HG03064 (cell line): ENCODE measurements at regions not wholly inside any gene's neighbourhood (a gene's known extent, or its start where the extent isn't known, plus 50 kb on each side); places are given as distances from the start of the nearest gene placed in this dataset.

Experiments used
- ATAC-seq: cut with Tn5 transposase; IDR thresholded peaks from one replicate; pipeline ENCODE4 v1.9.1; 2021; ENCODE audit warnings: low read depth; ENCODE audit not compliant: unreplicated experiment

DNA sequence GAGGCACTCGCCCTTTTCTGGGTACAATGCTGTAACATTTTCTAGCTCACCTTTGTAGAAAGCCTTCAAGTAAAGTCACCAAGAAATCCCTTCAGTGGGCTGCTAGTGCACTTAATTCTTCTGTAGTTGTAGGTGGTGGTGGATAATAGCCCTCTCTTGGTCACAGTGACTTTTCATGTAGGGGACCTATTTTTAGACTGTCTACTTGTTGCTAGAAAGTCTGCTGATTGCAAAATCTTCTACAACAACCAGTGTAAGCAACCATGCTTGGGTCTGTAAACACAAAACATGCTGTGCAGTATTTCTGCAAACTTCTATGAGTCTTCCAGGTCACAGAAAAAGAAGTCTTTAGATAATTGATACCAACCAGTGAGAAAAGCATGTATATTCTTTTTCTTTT lies 55.6 kb downstream of the PBDC1 start:
- no peak for ATAC-seq

DNA sequence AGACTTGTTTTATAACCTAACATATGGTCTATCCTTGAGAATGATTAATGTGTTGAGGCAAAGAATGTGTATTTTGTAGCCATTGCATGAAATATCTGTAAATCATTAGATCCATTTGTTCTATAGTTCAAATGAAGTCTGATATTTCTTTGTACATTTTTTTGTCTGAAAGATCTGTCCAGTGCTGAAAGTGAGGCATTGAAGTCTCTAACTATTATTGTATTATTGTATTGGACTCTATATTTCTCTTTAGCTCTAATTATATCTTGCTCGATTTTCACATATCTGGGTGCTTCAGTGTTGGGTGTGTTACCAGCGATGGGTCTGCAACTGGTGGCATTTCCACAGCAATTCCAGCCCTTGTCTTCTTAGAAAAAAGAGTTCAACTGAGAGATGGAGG lies 76.0 kb downstream of the PBDC1 start:
- ATAC-seq, result no peak

DNA sequence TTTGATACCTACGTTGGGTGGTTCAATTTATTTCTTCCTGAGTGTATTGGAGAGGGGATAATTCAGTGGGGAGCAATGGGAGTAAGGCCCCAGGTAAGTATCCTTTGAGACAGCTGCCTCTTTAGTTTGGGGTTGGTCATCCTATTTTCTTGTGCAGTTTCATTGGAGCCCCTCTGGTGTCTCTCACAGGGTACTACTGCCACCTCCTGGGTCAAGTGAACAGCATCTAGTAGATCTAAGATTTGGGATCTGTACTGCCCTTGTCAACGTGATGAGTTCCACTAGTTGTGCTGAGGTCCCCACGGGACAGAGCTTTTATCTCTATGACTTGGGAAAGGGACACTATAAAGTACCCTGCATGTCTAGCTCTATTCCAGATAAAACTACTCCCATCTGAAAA lies 80.6 kb downstream of the PBDC1 start:
- peak; percentile 79 for ATAC-seq

DNA sequence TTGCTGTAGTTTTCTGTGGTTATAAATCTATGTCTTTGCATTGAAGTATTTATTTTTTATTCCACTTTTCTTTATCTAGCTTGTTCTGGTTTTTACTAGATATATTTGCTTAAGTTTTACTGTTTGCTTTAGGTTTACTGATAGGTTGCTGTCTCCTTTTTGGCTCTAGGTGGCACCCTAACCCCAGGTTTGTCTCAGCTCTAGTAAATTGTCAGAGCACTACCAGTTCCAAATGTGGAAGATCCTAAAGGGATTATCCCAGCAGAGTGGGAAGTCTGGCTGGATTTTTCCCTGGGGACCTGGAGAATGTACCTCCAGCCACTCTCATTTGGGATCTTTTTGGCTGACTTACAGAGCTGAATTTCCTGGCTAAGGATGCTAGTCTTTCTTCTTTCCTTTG lies 106.1 kb downstream of the PBDC1 start:
- ATAC-seq, result no peak
